NCI-H2081 (cell line): ENCODE measurements at regions not wholly inside any gene's neighbourhood (a gene's known extent, or its start where the extent isn't known, plus 50 kb on each side); places are given as distances from the start of the nearest gene placed in this dataset.

Source experiments
- DNase-seq, 2 experiments: peaks; one replicate each; lab custom pipeline; 2025; lab: John Stamatoyannopoulos, UW

DNA sequence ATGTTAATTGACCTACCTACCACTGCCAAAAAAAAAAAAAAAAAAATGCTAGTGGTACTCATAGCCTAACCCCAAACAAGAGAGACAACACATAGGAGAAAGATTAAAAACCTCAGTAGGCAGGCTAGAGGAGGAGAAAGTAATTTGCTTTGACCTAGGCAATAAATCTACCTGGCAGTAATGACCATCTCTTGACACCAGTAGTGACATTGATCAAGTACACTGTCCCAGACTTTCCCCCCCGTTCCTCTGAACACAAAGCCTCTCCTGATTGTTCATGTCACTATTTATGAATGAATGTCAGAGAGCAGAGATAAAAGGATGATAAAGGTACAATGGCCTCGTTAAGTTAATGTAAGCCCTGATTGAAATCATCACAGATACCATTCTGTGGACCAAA, 746.8 kb downstream of the CBLN4 start:
- no peak for DNase-seq

DNA sequence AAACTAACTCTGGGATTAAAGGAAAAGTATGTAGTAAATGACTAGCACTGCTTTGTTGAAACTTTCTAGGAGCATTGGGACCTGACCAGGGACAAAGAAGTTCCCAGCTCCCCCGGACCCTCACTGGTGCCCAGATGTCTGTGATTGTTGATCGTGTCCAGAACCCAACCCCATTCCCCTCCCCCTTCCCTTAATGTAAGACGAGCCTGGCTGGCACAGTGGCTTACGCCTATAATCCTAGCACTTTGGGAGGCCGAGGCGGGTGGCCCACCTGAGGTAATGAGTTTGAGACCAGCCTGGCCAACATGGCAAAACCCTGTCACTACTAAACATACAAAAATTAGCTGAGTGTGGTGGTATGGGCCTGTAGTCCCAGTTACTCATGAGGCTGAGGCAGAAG, 750.3 kb downstream of the CBLN4 start:
- DNase-seq: no peak

DNA sequence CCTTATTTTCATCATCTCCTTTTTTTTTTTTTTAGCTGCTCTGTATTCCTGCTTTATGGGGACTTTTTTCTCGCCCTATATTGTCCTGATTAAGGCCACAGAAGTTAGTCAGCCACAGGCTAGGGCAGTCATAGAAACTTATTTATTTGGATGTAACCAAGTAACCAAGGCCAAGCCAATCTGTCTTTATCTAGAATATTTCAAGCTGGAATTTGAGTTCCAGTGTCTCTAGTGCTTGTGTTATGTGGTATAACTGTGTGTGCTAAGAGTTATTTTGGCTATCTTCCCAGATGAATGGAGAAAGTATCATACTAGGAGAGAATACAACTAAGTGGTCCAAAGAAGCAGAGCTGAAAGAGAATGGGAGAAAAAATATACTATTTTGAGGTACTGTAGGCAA, 751.5 kb downstream of the CBLN4 start:
- no peak for DNase-seq

GRCh38 chr20:55252521-55252920, 752.8 kb downstream of the CBLN4 start:
- no peak for DNase-seq

DNA sequence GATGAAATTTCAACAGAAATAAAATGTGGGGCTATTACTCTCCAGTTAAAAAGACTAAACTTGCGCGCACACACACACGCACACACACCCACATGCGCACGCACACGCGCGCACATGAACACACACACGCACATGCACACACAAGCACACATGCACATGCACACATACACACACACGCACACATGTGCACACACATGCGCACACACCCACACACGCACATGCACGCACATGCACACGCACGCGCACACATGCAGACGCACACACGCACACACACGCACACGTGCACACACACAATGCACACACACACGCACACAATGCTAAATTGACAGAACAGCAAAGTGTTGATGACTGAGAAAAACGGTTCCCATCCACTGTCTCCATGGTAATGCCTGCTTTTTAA, 754.1 kb downstream of the CBLN4 start:
- no peak for DNase-seq

GRCh38 chr20:55242853-55243252, 762.5 kb downstream of the CBLN4 start:
- no peak for DNase-seq

DNA sequence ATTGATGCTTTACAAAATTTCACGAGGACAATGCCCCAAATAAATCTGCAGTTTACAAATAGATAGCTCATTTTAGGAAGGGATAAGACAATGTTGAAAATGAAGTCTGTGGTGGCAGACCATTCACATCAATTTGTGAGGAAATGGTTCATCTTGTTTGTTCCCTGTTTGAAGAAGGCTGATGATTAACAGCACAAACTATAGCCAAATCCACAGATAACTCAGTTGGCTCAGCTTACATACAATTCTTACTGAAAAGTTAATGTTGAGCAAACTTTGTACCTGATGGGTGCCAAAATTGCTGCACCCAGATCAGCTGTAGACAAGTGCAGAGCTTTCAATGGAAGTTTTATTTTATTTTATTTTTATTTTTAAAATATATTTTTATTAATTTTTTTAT, 763.9 kb downstream of the DOK5 start:
- DNase-seq: no peak

DNA sequence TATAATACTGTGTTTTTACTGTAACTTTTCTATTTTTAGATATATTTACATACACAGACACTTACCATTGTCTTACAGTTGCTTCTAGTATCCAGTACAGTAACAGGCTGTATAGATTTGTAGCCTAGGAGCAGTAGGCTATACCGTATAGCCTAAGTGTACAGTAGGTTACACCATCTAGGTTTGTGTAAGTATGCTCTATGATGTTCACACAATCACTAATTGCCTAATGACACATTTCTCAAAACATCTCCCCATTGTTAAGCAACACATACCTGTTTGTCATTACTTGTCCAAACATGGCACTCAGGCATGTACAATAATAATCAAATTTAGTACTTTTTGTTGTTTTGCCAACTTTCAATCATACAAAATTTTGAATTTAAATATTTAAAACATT, 757.3 kb downstream of the DOK5 start:
- DNase-seq: no peak

GRCh38 chr20:55229451-55229850, 754.1 kb downstream of the DOK5 start:
- no peak for DNase-seq

- peak in 1 of 2 experiments; percentile 43 for DNase-seq
Observed at GRCh38 chr20:55216525-55217242, 741.3 kb downstream of the DOK5 start.

GRCh38 chr20:55213653-55214052, 738.3 kb downstream of the DOK5 start:
- DNase-seq: no peak

- DNase-seq: no peak
Observed at GRCh38 chr20:55211481-55211880, 736.1 kb downstream of the DOK5 start.

DNA sequence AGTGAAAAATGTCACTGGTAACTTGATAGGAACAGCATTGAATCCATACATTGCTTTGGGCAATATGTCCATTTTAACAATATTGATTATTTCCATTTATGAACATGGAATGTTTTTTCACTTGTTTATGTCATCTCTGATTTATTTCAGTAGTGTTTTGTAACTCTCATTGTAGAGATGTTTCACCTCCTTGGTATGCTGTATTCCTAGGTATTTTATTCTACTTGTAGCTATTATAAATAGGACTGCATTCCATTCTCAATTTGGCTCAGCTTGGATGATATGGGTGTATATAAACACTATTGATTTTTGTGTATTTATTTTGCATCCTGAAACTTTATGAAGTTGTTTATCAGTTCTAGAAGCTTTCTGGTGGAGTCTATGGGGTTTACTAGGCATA, 730.3 kb downstream of the DOK5 start:
- no peak for DNase-seq

DNA sequence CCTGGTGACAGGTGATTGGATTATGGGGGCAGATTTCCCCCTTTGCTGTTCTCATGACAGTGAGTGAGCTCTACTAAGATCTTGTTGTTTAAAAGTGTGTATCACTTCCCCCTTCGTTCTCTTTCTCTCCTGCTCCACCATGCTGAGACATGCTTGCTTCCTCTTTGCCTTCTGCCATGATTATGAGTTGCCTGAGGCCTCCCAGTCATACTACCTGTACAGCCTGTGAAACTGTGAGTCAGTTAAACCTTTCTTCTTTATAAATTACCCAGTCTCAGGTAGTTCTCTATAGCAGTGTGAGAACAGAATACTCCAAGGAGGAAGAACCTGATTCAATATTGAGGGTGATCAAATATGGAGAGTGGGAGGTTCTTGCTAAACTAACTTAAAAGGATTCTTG, 724.9 kb downstream of the DOK5 start:
- no peak for DNase-seq

DNA sequence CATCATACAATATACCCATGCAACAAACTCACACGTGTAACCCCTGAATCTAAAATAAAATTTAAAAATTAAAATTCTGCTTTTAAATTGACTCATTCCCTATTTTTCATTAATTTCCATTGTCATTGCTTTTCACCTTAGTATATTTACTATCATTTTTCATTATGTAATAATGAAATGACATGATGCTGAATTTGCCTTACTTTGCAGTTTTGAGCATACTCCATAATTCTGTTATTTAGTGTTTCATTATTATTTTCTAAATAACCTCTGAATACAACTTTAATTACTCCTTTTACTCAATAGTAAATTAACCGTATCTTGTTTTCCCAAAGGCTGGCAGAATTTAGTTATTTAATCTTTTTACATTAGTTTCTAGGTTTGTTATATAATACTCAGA, 719.6 kb downstream of the DOK5 start:
- DNase-seq: no peak

DNA sequence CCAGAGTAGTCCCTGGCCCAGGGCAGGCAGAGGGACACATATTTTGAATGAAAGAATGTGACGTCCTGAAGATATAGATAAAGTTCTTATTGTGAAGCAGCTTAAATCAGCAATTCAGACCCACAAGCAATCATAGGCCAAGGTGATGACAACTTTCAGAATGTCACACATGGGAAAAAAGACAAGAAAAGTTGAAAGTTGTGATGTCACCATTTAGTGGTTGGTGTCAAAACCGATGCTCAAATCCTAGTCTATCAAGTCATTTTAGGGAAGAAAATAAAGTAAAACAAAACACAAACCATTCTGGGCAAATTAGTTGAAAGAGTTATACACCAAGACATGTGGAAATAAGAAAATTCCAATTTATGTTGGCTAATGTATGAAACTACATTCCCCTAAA, 710.8 kb downstream of the DOK5 start:
- DNase-seq: no peak

DNA sequence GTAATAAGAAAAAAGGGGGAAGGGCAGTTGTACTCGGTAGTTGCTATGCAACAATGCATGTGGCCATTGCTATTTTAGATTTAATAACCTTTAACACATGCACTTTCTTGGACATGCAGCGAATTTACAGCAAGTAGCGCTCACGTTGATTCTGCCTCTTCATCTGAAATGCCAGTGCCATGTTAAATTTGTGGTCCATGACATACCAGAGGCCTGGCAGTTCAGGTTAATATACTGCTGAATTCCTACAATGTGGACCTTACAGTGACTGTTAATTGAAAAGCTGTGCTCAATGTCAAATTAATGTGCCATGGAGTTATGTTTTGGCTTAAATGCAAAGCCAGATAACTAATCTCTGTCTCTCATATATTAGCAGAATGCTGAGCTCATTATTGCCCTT, 699.7 kb downstream of the DOK5 start:
- DNase-seq: no peak

DNA sequence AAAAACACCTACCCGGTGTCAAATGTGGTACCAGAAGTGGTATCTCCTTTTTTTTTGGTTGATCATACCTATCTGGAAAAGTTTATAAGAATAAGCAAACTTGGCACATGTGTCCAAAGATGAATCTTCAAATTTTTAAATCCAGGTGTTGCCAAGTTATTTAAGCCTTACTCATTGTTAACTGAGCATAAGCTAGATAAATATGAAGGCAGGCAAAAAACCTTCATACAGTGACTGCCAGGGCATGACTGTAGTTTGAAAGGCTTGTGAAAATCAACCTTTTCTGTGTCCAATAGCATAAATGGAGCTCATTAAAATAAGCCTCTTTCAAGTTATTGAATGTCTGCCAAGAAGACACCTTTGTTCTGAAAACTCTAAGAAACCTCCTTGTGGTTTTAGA, 699.2 kb downstream of the DOK5 start:
- DNase-seq: no peak

- no peak for DNase-seq
Observed at GRCh38 chr20:55174172-55174571, 698.8 kb downstream of the DOK5 start.

GRCh38 chr20:55173601-55174000, 698.2 kb downstream of the DOK5 start:
- no peak for DNase-seq

GRCh38 chr20:55172310-55173002, 697.1 kb downstream of the DOK5 start:
- peak; percentile 19 to 29 for DNase-seq

DNA sequence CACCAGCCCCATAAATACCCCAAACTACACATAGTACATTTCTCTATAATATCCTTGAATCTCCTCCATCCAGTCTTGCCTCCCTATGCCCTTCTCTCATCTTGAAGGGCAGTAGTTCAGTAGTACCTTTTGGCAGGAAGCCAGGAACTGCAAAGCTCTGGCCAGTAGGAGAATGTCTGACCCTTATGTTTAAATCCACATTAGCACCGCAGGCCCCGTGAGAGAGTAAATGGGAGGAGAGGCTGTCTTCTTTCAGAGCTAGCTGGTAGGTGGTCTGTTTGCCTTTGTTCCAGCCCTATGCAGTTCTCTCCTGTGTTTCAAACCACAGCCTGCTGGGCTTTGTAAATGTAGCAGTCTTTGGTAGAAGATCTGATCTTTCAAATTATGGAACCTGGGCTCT, 690.7 kb downstream of the DOK5 start:
- DNase-seq: peak; percentile 74 to 87

- no peak for DNase-seq
Observed at GRCh38 chr20:55160996-55161395, 685.6 kb downstream of the DOK5 start.

DNA sequence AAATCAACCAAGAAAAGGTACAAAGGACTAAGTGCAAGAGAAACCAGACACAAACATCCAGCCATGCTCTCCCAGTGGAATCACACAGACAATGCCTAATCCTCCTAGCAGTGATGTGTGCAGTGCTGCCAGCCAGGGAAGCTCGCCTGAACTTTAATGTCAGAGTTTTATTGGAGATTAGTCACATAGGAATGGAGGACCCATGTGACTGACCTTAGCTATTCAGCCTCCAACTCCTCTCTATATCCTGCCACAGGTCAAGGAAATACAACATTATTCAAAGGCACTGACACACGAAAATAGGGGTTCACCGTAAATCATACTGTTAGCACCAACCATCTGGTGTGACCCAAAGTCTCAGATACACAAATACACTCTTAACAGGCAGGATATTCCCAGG, 684.6 kb downstream of the DOK5 start:
- DNase-seq: no peak
